ENCODE measurements at regions not wholly inside any gene's neighbourhood (a gene's known extent, or its start where the extent isn't known, plus 50 kb on each side); places are given as distances from the start of the nearest gene placed in this dataset.
"Not testable (repeated sequence)": the region's sequence is repeated elsewhere in the genome, so short reads cannot be mapped to it uniquely, and the experiment has no call there.

DNA sequence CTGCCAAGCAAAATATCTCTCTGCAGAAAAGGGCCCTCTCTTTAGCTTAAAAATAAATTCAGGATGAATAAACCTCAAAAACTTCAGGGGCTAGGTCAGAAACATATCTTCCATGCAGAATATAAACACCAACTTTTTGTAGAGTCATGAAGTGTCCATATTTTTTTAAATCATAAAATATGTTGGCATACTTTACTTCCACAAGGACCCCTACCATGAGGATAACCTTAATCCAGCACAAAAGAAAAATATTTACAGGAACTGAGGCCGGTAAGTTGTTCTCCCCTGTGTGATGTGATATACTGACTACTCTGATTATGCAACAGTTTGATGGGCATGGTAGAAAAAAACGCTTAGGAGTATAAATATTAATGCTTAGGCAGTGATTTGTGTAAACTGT, 264.8 kb upstream of the CDH11 start:
- DNase-seq (ENCODE audit: low read depth in 2 of 2) = no peak

- DNase-seq (ENCODE audit: low read depth in 2 of 2) = no peak
Observed at GRCh38 chr16:65384441-65384840, 262.6 kb upstream of the CDH11 start.

DNA sequence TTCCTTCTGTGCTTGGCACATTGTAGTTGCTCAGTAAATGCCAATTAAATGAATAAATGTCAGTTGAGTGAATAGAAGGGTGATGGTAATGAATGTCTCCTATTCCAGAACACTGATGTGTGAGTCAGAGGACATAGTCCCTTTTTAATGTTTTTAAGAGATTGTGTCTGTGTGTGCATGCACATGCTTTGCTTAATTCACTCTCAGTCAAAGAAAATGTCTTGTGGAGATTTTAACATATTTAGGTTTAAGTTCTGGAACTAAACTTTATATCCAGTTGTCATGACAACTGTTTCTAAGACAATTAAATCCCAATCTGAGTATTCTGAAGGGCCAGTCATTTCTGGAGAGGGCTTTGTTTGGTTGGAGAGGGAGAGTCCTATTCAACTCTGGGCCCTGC, 255.3 kb upstream of the CDH11 start:
- DNase-seq (ENCODE audit: low read depth in 2 of 2) = no peak

DNA sequence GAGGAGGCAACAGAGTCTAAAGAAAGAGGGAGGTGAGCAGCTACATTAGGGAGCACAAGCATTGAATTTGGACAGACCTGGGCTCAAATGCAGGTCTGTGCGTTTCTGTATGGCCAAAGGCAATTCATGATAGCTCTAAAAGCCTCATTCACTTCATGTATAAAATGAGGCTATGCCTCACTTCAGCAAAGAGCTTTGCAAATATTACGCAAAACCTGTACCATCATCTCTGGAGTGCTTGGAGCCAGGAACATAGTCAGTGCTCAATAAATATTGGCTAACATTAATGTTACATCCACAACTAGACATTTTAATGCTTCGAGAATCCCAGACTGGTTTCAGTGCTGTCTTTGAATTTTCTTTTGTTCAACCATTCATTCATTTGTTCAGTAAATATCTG, 254.7 kb upstream of the CDH11 start:
- no peak for DNase-seq (ENCODE audit: low read depth in 2 of 2)

DNA sequence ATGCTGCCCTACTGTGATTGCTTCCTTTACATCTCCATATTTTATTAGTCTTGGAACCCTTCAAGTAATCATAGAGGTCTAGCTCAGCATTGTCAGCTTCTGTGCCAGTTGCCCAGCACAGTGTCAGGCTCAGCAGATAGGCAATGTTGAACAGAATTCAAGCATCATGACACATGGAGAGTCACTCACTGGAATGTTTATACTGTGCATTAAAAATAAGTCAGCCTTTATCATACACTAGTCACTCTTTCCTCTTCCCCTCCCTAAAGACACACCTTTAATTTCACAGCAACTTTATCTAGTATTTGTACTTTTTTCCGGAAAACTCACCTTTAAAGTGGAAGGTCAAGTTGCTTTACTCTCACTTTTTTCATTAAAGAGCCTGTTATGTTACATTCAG, 253.8 kb upstream of the CDH11 start:
- no peak for DNase-seq (ENCODE audit: low read depth in 2 of 2)

GRCh38 chr16:65373097-65373496, 251.2 kb upstream of the CDH11 start:
- no peak for DNase-seq (ENCODE audit: low read depth in 2 of 2)

DNA sequence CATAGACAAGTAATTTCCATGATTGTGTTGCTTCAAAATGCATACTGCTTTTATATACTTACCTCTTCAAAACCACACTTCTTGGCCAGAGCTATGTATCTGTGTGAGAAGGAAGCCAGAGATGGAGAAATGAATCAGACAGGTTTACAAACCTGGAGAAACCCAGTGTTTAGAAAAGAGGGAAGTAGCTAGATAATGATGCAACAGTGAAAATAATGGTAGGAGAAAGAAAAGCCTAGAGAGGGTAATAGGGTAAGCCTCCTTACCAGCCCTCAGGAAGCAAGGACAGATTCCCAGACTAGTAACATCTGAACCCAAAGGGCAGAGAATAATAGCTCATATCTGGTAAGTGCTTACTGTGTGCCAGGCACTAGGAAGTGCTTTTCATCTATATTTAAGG, 250.3 kb upstream of the CDH11 start:
- DNase-seq (ENCODE audit: low read depth in 2 of 2) = no peak

GRCh38 chr16:65365732-65366715, 244.2 kb upstream of the CDH11 start:
- no peak for DNase-seq (ENCODE audit: low read depth in 2 of 2)

- DNase-seq (ENCODE audit: low read depth in 2 of 2) = not testable (repeated sequence)
Observed at GRCh38 chr16:65356721-65357120, 234.9 kb upstream of the CDH11 start.

- no peak for DNase-seq (ENCODE audit: low read depth in 2 of 2)
Observed at GRCh38 chr16:65355706-65356105, 233.8 kb upstream of the CDH11 start.

DNA sequence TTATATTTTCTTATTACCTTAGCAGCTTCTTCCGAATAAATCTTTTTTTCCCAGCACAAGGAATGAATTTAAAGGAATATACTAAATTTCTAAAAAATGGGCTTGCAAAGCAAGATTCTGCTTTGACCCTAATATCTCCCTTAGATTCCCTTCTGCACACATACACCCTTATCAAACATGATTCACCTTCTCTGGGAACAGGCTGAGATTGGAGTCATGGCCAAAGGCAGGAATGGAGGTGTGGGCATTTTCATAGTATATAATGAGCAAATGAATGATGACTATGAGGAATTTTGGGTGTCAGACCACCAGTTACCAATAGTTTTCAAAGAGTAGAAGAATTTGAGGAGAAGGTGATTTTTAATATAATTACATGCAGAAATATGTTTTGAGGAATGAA, 231.3 kb upstream of the CDH11 start:
- no peak for DNase-seq (ENCODE audit: low read depth in 2 of 2)

DNA sequence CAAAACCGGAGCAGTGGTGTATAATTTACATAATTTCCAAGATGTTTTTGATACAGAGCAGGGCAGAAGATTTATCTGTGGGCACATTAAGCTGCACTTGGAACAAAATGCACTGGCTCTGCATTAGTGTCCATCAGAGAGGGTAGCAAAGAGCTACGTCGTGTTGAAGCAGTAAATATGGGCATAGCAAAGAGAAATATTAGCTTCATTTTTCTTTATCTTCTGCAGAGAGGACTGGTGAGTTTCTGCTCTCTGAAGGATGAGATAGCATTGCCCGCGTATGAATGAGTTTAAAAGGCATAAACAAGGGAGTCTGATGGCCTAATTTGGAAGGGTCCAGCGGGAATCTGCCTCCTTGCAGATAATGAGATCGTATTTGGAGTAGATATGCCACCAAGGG, 227.8 kb upstream of the CDH11 start:
- no peak for DNase-seq (ENCODE audit: low read depth in 2 of 2)

DNA sequence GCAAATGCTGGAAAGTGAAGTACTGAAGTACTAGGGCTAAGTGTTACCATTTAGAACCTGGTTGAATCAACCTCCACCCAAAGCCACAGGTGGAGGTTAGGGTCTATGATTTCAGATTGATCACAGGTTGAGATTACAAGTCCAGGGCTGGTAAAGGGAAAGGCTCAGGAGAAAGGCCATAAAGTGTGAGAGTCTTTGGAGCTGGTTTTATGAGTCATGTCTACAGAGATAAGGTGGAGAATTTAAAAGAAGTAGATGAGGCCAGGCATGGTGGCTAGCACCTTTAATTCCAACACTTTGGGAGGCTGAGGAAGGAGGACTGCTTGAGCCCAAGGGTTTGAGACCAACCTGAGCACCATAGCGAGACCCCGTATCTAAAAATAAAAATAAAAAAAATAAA, 221.7 kb upstream of the CDH11 start:
- DNase-seq (ENCODE audit: low read depth in 2 of 2) = no peak

GRCh38 chr16:65342231-65342866, 220.5 kb upstream of the CDH11 start:
- DNase-seq (ENCODE audit: low read depth in 2 of 2) = no peak

GRCh38 chr16:65339062-65339461, 217.2 kb upstream of the CDH11 start:
- no peak for DNase-seq (ENCODE audit: low read depth in 2 of 2)

DNA sequence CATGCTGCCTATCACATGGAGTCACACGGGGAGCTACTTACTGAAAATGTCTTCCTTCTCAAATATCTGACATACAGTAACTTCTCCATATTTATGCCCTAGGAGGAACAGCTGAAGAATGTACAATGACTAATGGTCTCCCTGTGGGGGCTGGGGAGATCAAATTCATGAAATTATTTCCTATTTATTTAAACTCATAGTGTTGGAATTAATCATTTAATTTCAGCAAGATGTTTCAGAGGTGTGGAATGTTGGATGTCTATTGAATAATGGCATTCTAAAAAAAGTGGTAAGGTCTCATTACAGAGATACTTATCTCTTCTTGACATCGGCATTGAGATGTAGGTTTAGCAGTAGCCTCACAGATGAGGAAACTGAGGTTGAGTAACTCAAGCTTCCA, 214.3 kb upstream of the CDH11 start:
- no peak for DNase-seq (ENCODE audit: low read depth in 2 of 2)

DNA sequence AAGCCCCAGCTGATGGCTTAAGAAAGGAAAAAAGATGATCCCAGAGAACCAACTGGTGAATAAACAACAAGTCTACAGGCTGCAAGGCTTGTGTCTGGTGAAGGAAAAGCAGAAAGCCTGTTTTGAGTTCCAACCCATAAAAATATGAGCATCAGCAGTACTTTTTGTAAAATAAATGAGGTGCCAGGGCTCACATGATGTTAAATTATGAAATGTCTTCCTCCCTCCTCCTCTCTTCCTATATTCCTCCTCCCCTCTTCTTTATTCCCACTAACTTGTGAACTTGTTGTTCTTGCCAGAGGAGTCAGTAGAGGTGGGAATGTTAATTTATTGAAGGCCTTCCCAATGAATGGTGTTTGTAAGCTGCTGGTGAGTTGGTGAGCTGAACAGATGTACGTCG, 212.2 kb upstream of the CDH11 start:
- no peak for DNase-seq (ENCODE audit: low read depth in 2 of 2)

DNA sequence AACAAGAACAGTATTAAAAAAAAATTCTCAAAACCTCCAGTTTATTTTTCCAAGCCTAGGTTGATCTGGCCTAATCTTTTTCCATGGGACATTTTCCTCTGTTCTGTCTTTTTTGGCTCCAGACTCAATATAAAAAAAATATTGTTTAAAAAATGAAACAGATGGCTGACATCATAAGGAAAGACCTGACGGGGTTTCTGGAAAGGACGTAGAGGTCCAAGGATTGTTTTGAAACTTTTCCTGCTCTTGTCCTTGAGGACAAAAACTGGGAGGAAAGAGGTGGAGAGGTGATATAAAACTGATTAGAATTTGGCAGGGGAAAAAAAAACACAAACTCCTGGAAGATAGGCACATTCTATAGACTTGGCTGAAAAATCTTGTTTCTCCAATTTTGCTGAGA, 211.4 kb upstream of the CDH11 start:
- DNase-seq (ENCODE audit: low read depth in 2 of 2) = no peak

DNA sequence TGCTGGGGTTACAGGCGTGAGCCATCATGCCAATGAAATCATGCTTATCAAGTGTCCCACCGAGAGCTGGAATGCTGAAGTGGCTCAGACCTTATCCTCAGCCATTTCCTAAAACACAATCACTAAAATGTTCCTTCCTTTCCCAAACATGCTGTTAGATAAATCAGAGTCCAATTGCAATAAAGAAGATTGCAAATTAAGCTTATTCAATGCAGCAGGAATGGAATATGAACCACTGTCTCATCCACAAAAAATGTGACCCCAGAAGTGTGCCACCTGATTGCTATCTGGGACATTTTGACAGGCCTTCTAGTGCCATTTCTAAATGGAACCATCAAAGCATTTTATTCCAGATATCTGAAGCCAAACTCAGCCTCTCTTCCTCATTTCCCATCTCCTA, 205.5 kb upstream of the CDH11 start:
- DNase-seq (ENCODE audit: low read depth in 2 of 2) = no peak

DNA sequence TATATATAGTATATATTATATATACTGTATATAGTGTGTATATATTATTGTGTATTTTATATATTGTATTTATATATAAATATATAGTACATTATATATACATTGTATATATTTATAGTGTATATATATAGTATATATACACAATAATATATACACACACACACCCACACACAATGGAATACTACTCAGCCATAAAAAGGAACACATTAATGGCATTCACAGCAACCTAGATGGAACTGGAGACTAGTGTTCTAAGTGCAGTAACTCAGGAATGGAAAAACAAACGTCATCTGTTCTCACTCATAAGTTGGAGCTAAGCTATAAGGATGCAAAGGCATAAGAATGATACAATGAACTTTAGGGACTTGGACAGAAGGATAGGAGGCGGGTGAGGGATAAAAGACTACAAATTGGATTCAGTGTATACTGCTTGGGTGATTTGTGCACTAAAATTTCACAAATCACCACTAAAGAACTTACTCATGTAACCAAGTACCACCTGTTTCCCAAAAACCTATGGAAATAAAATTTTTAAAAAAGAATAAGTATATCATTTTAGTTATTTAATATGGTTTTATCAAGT, 201.9 kb upstream of the CDH11 start:
- DNase-seq (ENCODE audit: low read depth in 2 of 2) = no peak

- no peak for DNase-seq (ENCODE audit: low read depth in 2 of 2)
Observed at GRCh38 chr16:65319621-65320231, 197.9 kb upstream of the CDH11 start.

GRCh38 chr16:65318590-65319257, 196.9 kb upstream of the CDH11 start:
- no peak for DNase-seq (ENCODE audit: low read depth in 2 of 2)

Measured in stimulated activated CD8-positive, alpha-beta memory T cell treated with anti-CD3 and anti-CD28 coated beads, Interleukin-15, amount 100 ng/mL, for 4 hours (primary cell).